ENCODE measurements at regions not wholly inside any gene's neighbourhood (a gene's known extent, or its start where the extent isn't known, plus 50 kb on each side); places are given as distances from the start of the nearest gene placed in this dataset.

DNA sequence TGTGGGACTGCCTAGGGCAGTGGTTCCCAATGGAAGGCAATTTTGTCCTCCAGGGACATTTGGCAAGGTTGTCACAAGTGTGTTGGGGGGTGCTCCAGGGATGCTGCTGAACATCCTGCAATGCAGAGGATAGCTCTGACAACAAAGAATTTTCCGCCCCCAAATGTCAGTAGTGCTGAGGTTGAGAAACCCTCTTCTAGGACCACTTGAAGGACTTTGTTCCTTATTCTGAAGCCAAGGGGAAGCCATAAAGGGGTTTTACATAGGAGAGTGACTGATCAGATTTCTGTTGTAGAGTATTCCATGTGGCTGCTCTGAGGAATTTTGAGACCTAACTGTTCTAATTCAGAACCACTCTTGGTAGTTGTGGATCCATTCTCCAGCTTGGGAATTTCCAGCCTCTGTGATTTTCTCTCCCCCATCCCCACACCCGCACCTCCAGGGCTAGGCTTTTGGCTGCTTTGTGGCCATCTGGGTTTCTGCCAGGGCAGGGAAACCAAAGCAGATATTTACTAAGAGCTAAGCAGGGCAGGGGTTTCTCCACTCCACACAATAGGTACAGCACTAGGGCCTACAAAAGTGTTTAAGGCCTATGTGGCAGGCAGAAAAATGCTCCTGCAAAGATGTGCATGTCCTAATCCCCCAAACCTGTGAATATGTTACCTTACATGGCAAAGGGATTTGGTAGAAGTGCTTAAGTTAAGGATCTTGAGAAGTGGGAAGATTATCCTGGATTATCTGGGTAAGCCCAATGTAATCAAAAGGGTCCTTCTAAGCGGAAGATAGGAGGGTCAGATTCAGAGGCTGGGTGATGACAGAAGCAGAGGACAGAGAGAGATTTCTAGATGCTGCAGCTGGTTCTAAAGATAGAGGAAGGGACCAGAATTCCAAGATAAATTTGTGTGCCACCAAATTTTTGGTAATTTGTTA is 135.4 kb downstream of the TMEM17 start:
- TF ChIP-seq, protein P1, sequence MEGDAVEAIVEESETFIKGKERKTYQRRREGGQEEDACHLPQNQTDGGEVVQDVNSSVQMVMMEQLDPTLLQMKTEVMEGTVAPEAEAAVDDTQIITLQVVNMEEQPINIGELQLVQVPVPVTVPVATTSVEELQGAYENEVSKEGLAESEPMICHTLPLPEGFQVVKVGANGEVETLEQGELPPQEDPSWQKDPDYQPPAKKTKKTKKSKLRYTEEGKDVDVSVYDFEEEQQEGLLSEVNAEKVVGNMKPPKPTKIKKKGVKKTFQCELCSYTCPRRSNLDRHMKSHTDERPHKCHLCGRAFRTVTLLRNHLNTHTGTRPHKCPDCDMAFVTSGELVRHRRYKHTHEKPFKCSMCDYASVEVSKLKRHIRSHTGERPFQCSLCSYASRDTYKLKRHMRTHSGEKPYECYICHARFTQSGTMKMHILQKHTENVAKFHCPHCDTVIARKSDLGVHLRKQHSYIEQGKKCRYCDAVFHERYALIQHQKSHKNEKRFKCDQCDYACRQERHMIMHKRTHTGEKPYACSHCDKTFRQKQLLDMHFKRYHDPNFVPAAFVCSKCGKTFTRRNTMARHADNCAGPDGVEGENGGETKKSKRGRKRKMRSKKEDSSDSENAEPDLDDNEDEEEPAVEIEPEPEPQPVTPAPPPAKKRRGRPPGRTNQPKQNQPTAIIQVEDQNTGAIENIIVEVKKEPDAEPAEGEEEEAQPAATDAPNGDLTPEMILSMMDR (IDR thresholded peaks at IDR 0.05; ENCODE audit: low read length): no peak
- no peak for TF ChIP-seq EZH2 (IDR thresholded peaks at IDR 0.05; ENCODE audit: borderline replicate concordance, low read length)

Data from OCI-LY1 (cell line).